GM21717 (cell line): ENCODE measurements at regions not wholly inside any gene's neighbourhood (a gene's known extent, or its start where the extent isn't known, plus 50 kb on each side); places are given as distances from the start of the nearest gene placed in this dataset.
"Not testable (repeated sequence)": the region's sequence is repeated elsewhere in the genome, so short reads cannot be mapped to it uniquely, and the experiment has no call there.

ENCODE experiments used
- ATAC-seq: cut with Tn5 transposase; IDR thresholded peaks from one replicate; pipeline ENCODE4 v1.9.1; 2021; ENCODE audit warnings: mild to moderate bottlenecking, moderate library complexity; ENCODE audit not compliant: unreplicated experiment

DNA sequence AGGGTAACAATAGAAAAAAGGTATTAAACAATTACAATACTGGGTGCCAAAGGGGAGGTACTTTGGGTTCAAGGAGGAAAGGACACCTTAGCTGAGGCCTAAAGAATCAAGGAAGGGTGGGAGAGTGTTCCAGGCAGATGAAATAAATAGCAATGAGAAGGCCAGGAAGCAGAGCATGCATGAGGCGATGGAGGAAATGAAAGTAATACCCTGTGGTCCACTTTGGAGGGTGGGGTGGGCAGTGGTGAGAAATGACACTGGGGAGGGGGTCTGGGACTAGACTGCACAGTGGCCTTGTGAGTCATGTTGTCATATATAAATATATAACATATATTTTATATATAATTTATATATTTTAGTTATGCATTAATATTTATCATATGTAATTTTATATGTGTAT, 55.9 kb downstream of the BHLHE40 start:
- no peak for ATAC-seq

DNA sequence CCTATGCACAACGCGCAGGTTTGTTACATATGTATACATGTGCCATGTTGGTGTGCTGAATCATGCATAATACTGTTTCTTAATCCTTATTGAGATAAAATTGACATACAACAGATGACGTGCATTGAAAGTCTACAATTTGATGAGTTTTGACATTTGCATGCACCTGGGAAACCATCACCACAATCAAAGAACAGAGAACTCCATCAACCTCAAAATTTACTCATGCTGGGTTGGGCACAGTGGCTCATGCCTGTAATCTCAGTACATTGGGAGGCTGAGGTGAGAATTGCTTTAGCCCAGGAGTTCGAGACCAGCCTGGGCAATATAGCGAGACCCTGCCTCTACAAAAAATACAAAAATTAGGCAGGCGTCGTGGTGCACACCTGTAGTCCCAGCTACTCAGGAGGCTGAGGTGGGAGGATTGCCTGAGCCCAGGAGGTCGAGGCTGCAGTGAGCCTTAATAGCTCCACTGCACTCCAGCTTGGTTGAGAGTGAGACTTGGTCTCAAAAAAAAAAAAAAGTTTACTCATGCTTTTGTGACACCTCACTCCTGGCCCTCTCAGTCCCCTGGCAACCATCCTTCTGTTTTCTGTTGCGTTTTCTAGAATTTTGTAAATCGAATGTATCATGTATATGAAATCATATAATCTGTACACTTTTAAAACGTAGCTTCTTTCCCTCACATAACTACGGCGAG, 56.6 kb downstream of the BHLHE40 start:
- no peak for ATAC-seq

GRCh38 chr3:5036392-5036766, 57.1 kb downstream of the BHLHE40 start:
- no peak for ATAC-seq

DNA sequence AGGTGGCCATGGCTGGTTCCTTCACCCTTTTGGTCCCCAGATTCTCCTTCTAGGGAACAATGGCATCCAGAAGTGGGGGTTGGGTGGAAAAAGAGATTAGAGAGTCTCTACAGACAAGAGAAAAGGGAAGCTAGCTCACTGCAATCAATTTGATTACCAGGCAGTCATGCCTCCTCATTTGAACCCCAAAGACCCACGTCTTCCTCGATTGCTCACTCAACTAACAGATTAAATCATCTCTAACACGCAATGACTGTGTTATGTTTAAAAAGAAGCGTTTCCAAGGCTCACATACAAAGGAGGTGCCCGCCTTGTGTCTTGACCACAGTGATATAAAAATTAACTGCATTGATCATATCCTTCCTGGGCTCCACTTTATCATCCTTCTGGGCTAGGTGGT, 57.6 kb downstream of the BHLHE40 start:
- ATAC-seq, result no peak

- ATAC-seq, result no peak
Measured at GRCh38 chr3:5039585-5039984, 60.3 kb downstream of the BHLHE40 start.

DNA sequence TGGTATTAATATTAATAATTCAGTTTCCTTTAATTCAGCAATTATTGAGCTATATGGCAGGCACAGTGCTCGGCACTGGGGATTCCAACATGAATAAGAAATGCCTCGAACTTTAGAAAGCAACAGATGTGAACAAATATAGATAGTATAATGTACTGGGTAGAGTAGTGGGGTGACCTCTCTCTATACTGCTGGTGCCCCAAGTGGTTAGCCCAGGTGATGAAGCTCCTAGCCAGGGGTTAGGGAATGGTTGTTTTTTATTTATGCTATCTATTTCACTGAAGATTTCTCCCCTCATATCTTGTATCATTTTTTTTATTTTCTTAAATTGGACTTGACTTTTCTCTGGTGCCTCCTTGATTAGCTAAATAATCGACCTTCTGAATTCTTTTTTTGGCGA, 62.1 kb downstream of the BHLHE40 start:
- no peak for ATAC-seq

GRCh38 chr3:5045961-5046360, 66.7 kb downstream of the BHLHE40 start:
- ATAC-seq, result no peak

DNA sequence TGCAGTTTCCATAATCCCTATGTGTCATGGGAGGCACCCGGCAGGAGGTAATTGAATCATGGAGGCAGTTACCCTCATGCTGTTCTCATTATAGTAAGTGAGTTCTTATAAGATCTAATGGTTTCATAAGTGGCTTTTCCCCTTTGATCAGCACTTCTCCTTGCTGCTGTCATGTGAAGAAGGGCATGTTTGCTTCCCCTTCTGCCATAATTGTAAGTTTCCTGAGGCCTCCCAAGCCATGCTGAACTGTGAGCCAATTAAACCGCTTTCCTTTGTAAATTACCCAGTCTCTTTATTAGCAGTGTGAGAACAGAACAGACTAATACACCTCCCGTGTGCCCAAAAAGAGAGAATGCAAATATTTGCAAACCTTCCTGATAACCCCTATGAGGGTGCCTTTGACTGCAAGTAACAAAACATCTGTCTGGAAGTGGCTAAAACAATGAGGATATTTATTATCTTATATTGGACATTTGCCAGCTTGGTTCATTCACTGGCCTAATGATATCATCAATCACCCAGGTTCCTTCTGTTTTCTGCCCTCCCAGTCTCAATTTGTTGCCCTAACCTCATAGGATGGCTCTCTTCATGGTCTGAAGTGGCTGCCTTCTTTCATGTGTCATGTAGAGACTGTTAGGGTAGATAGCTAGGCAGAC, 68.7 kb downstream of the BHLHE40 start:
- no peak for ATAC-seq

DNA sequence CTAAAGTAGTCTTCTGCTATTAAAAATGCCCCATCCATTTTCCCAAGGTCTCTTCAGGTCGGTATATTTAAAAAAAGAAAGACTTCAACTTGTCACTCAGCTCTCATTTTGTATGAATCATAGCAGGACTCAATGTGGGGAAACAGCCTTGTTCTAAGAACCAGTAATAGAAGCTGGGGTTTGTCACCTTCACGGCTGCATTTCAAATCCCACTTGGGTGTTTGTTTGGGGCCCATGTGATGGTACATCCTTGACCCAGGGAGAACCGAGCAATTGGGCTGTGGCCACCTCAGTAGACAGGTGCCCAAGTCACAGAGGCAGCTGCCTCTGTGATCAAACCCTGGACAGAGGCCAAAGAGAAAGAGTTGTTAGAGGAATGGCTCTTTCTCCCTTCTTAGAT, 70.3 kb upstream of the ARL8B start:
- ATAC-seq, result no peak

- ATAC-seq, result no peak
Measured at GRCh38 chr3:5052247-5052646, 69.8 kb upstream of the ARL8B start.

DNA sequence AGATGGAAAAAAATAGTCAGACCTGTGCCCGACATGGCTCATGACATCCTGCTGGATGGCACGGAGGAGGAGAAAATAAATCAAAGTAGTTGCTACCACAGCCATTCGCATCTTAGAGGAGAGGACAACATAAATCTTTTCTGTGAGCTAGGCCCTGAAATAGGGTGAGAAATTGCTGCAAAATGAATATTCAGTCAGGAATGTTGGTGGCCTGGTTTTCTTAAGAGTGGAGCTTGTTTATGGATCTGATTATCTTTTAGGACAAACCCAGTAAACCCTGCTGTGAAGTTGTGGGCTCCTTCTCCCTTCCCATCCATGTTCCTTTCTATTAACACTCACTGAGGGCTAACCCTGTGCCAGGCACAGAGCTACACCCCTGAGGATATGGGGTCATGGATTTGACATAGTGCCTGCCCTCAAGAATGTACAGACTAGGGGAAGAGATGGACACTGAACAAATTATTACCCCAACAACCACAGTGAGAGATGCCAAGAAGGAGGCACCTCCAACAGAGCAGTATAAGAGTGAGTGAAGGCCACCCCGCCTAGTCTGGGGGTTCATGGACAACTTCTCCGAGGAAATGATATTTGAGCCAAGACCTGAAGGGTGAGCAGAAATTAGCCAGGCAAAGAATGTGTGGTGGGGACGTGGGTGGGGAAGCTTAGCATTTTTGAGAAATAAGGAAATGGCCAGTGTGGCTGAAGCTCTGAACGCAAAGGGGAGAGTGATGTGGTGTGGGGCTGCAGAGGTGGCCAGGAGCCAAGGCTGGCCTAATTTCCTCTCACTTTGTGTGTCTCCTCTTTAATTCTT, 68.9 kb upstream of the ARL8B start:
- no peak for ATAC-seq

DNA sequence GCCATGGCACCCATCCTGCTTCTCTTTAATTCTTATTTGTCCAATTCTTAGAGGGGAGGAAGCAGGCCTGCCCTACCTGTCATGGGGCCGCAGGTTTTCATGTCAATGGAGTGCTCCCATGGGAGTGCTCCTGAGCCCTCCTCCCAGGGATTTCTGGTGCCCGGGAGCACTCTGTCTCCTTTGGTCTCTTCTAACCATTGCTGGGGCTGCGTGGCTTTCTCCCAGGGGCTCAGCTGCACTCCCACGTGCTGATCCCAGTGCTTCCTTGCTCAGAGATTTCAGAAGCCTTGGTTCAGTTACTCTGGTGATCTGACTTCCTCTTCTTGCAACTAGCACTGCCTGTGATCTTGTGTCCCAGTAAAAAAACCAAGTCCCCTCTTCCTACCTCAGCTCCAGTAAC, 68.0 kb upstream of the ARL8B start:
- ATAC-seq, result no peak

DNA sequence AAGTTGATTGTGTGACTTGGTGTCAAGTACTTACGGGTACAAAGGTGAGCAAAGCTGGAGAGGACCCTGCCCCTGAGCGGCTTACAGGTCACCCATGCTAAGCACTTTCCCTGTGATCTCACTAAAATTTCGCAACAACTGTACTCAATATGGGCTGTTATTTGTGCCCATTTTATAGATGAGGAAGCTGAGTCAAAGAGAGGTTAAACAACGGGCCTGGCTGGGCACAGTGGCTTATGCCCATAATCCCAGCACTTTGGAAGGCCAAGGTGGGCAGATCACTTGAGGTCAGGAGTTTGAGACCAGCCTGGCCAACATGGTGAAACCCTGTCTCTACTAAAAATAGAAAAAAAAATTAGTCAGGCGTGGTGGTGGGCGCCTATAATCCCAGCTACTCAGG, 67.5 kb upstream of the ARL8B start:
- ATAC-seq, result not testable (repeated sequence)

DNA sequence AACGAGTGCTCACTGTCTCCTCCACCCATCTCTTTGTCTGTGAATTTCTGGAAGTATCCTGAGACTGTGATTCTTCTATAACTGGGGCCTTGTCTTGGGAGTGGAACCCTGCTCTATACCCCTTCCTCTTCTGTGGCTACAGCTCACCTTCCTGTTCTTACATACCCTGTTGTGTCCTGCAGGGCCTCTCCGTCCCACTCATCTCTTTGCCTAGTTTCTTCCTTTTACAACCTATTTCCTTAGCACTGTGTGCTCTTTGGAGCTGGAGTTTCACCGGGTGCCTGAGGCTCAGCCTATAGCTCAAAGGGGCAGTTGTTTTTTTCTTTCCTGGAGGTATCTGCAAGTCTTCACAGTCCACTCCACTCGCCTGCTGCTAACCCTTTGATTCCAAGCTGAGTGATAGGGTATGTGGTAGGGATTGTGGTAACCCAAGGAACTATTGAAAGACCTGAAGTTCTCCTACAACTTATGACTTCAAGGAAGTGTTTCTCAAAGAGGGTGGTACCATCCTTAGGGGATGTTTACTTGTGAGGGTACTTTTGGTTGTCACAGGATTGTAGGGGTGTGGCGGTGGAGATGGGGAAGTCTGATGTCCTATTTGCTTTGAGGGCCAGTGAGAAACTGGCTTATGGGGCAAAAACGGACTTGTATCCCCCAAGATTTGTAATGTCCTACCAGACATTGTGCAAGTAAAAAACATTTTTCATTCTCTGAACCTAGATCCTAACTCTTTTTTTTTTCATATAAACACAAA, 66.6 kb upstream of the ARL8B start:
- no peak for ATAC-seq

- no peak for ATAC-seq
Measured at GRCh38 chr3:5056111-5056391, 66.0 kb upstream of the ARL8B start.

DNA sequence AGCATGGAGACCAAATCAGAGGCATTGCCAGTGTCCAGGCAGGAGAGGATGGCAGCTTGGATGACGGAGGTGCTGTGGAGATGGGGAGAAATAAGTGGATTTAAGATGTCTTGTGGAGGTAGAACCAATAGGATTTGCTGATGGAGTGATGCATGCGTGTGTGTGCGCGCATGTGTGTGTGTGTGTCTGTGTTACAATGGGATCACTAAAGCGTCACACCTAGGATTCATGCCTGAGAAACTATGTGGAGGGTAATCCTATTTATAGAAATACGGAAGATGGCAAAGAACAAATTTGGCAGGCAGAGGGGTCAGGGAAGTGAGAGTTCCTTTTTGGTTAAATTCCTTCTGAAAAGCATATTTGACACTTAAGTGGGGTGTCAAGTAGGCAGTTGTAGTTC, 64.8 kb upstream of the ARL8B start:
- ATAC-seq, result peak; percentile 8

DNA sequence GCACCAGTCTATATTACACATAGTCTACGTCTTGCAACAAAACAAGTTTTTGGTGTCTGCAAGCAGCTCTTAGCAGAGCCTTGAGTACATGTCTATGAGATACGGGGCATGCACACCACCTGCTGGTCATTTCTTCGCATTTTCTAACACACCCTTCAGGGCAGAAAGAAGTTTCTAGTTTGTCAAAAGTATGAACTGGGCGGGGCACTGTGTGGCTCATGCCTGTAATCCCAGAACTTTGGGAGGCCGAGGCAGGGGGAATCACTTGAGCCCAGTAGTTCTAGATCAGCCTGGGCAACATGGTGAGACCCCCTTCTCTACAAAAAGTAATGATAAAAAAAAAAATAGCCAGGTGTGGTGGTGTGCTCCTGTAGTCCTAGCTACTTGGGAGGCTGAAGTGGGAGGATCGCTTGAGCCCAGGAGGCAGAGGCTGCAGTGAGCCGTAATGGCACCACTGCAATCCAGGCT, 64.2 kb upstream of the ARL8B start:
- peak; percentile 87 for ATAC-seq

DNA sequence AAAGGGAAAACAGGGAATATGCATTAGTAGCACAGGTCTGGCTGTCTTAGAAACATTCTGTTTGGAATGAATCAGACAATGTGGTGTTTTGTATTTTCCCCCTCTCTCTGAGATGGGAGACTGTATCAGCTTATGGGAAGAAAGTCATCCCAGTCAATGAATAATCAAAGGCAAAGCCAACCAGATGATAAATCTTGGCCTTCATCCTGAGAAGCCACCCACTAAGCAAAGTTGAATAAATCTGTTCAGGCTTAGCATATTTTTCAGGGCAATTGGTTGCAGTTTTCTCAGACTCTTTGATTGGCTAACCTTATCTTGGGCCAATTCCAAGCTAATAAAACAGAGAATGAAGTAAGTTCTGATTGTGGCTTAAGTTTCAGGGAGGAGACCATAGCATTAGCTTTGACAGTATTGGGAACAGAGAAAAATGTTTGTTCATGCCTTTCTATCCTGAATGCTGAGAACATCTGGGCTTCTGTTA, 63.6 kb upstream of the ARL8B start:
- no peak for ATAC-seq

DNA sequence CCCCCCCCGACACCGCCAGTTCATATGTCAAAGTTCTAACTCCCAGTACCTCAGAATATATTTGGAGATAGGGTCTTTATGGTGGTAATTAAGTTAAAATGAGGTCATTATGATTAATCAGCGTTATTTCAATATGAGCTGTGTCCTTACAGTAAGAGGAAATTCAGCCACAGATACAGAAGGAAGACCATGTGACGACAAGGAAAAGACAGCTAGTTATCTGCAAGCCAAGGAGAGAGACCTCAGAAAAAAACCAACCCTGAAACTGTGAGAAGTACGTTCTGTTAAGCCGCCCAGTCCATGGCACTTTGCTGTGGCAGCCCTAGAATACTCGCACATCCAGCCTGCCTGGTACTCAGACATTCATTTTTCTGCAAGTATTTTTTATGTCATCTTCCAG, 62.3 kb upstream of the ARL8B start:
- no peak for ATAC-seq

DNA sequence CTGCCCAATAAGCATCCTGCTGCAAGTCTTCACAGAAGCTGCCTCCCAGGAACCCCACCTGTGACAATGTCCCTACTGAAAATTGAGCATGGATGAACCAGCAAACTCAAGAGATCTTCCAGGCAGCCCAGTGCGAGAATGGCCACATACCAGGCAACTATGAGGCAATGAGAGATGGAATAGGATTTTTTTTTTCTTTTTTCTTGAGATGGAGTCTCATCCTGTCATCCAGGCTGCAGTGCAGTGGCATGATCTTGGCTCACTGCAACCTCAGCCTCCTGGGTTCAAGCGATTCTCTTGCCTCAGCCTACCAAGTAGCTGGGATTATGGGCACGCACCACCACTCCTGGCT, 60.9 kb upstream of the ARL8B start:
- no peak for ATAC-seq

DNA sequence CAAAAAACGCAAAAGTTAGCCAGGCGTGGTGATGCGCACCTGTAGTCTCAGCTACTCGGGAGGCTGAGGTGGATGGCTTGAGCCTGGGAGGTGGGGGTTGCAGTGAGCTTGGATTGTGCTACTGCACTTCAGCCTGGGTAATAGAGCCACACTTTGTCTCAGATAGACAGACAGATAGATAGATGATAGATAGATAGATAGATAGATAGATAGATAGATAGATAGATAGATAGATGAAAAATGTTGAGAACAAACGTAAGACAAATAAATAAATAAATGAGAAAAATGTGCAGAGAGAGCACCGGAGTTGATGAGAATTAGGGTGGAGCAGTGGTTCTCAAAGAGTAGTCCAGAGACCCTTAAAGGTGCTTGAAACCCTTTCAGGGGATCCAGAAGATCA, 58.4 kb upstream of the ARL8B start:
- no peak for ATAC-seq
